IMR-90 (cell line): ENCODE measurements at regions not wholly inside any gene's neighbourhood (a gene's known extent, or its start where the extent isn't known, plus 50 kb on each side); places are given as distances from the start of the nearest gene placed in this dataset.

Experiments
- ATAC-seq: fragments of 200-7000 bp; cut with Tn5 transposase; 2 replicates; pipeline ENCODE4 v1.9.1; 2020; ENCODE audit warnings: low read depth, mild to moderate bottlenecking, moderate library complexity
- BruUV-seq: library from RNA; stranded (reverse); fragments of 400-500 nt; replicated peaks from 2 replicates; lab custom pipeline; 2021; lab: Mats Ljungman, UMichigan
- CTCF ChIA-PET: fragments of 300-600 bp; formaldehyde crosslinking; extraction: SDS; loops from one replicate; lab custom pipeline; 2021; ENCODE audit warnings: antibody characterized with exemption; lab: Yijun Ruan, JAX
- POLR2A ChIA-PET: fragments of 300-600 bp; sonication (Branson Sonifier 250); formaldehyde crosslinking; loops from one replicate; lab custom pipeline; 2022; ENCODE audit warnings: antibody characterized with exemption; ENCODE audit not compliant: unreplicated experiment; lab: Charles Lee
- DNase-seq: peaks from one replicate; pipeline ENCODE4 v3.0.0; 2013
- H2AFZ ChIP-seq: replicated peaks from 2 replicates; pipeline ENCODE3; 2013; ENCODE audit warnings: low read length, mild to moderate bottlenecking; ENCODE audit not compliant: poor library complexity
- H2AK5ac ChIP-seq: 2 replicates; pipeline ENCODE4 v1.6.1; 2013; ENCODE audit warnings: low read depth, low read length, inconsistent platforms
- H2AK9ac ChIP-seq: replicated peaks from 2 replicates; pipeline ENCODE3; 2013; ENCODE audit warnings: mild to moderate bottlenecking, low read depth, low read length, moderate library complexity; ENCODE audit not compliant: poor library complexity
- H2BK120ac ChIP-seq: 2 replicates; pipeline ENCODE4 v1.6.1; 2013; ENCODE audit warnings: low read depth, low read length, inconsistent platforms
- H2BK15ac ChIP-seq: 3 replicates; pipeline ENCODE4 v1.6.1; 2013; ENCODE audit warnings: low read depth, low read length, inconsistent platforms
- H2BK20ac ChIP-seq: 2 replicates; pipeline ENCODE4 v1.6.1; 2013; ENCODE audit warnings: low read depth, mild to moderate bottlenecking, inconsistent platforms, low read length, moderate library complexity
- H2BK5ac ChIP-seq: 2 replicates; pipeline ENCODE4 v1.6.1; 2013; ENCODE audit warnings: mild to moderate bottlenecking, low read depth, low read length, inconsistent platforms; ENCODE audit not compliant: poor library complexity, severe bottlenecking
- H3K14ac ChIP-seq: replicated peaks from 2 replicates; pipeline ENCODE4 v1.6.1; 2013; ENCODE audit warnings: low read depth, low read length, inconsistent platforms
- H3K18ac ChIP-seq: 2 replicates; pipeline ENCODE4 v1.6.1; 2013; ENCODE audit warnings: low read depth, low read length, control low read depth
- H3K23ac ChIP-seq: 2 replicates; pipeline ENCODE4 v1.6.1; 2013; ENCODE audit warnings: low read depth, low read length, inconsistent platforms
- H3K27ac ChIP-seq: 2 replicates; pipeline ENCODE4 v1.5.1; 2013; ENCODE audit warnings: mild to moderate bottlenecking, control low read depth, low read length; ENCODE audit not compliant: insufficient read depth
- H3K27me3 ChIP-seq: 2 replicates; pipeline ENCODE4 v1.6.1; 2013; ENCODE audit warnings: low read length; ENCODE audit not compliant: control insufficient read depth, insufficient read depth
- H3K36me3 ChIP-seq: 2 replicates; pipeline ENCODE4 v1.6.1; 2013; ENCODE audit warnings: low read length, mixed read lengths; ENCODE audit not compliant: control insufficient read depth, insufficient read depth
- H3K4ac ChIP-seq: 2 replicates; pipeline ENCODE4 v1.6.1; 2013; ENCODE audit warnings: low read depth, low read length, inconsistent platforms
- H3K4me1 ChIP-seq: 2 replicates; pipeline ENCODE4 v1.6.1; 2013; ENCODE audit warnings: low read length, mixed read lengths; ENCODE audit not compliant: control insufficient read depth, insufficient read depth
- H3K4me2 ChIP-seq: 2 replicates; pipeline ENCODE4 v1.6.1; 2013; ENCODE audit warnings: low read depth, mild to moderate bottlenecking, control low read depth, low read length, moderate library complexity
- H3K4me3 ChIP-seq: 2 replicates; pipeline ENCODE4 v1.5.1; 2013; ENCODE audit warnings: low read depth, mild to moderate bottlenecking, control low read depth, low read length, moderate library complexity; ENCODE audit not compliant: insufficient read depth
- H3K56ac ChIP-seq: 2 replicates; pipeline ENCODE4 v1.6.1; 2013; ENCODE audit warnings: low read length, inconsistent platforms; ENCODE audit not compliant: insufficient read depth; ENCODE audit errors: extremely low read depth
- H3K79me1 ChIP-seq, 2 experiments: 2 replicates each; pipeline ENCODE4 v1.6.1; 2013; ENCODE audit warnings: low read length in 2 of 2, inconsistent platforms in 1 of 2, low read depth in 1 of 2
- H3K9ac ChIP-seq: 2 replicates; pipeline ENCODE4 v1.6.1; 2013; ENCODE audit warnings: low read depth, low read length, control low read depth
- H3K9me1 ChIP-seq: 2 replicates; pipeline ENCODE4 v1.6.1; 2013; ENCODE audit warnings: low read length, inconsistent platforms; ENCODE audit not compliant: insufficient read depth
- H3K9me3 ChIP-seq: 2 replicates; pipeline ENCODE4 v1.6.1; 2013; ENCODE audit warnings: low read length; ENCODE audit not compliant: control insufficient read depth, insufficient read depth
- H4K20me1 ChIP-seq: 2 replicates; pipeline ENCODE4 v1.6.1; 2013; ENCODE audit warnings: low read length, inconsistent platforms; ENCODE audit not compliant: insufficient read depth
- H4K5ac ChIP-seq: 2 replicates; pipeline ENCODE4 v1.6.1; 2013; ENCODE audit warnings: mild to moderate bottlenecking, low read depth, low read length, control low read depth
- H4K8ac ChIP-seq, 2 experiments: 2 replicates each; pipeline ENCODE4 v1.6.1; 2013; ENCODE audit warnings: low read depth in 2 of 2, low read length in 2 of 2, control low read depth in 1 of 2, inconsistent platforms in 1 of 2
- H4K91ac ChIP-seq: 2 replicates; pipeline ENCODE4 v1.6.1; 2013; ENCODE audit warnings: low read depth, low read length, inconsistent platforms; ENCODE audit not compliant: insufficient read depth
- BHLHE40 ChIP-seq: fragments of 150-350 bp; IDR thresholded peaks from 2 replicates; pipeline ENCODE4 v1.6.1; 2016; ENCODE audit warnings: mild to moderate bottlenecking, low read depth, low read length
- CEBPB ChIP-seq: IDR thresholded peaks from 2 replicates; pipeline ENCODE4 v1.6.1; 2012; ENCODE audit warnings: low read depth, low read length, improper control_type of control experiment
- CHD1 ChIP-seq: IDR thresholded peaks from 2 replicates; pipeline ENCODE4 v1.6.1; 2012; ENCODE audit warnings: low read depth, low read length, improper control_type of control experiment
- CTCF ChIP-seq: conservative IDR thresholded peaks from 2 replicates; pipeline ENCODE4 v1.5.1; 2012; ENCODE audit warnings: mild to moderate bottlenecking, low read depth, low read length, improper control_type of control experiment
- ELK1 ChIP-seq: fragments of 150-350 bp; IDR thresholded peaks from 2 replicates; pipeline ENCODE4 v1.6.1; 2016; ENCODE audit warnings: low read depth, mild to moderate bottlenecking, low read length, moderate library complexity, borderline replicate concordance
- FOS ChIP-seq: fragments of 150-350 bp; IDR thresholded peaks from 2 replicates; pipeline ENCODE4 v1.6.1; 2016; ENCODE audit warnings: low read depth, low read length
- MAFK ChIP-seq: IDR thresholded peaks from 2 replicates; pipeline ENCODE4 v1.6.1; 2012; ENCODE audit warnings: low read depth, low read length, improper control_type of control experiment
- MAZ ChIP-seq: IDR thresholded peaks from 2 replicates; pipeline ENCODE4 v1.6.1; 2012; ENCODE audit warnings: low read depth, mild to moderate bottlenecking, low read length, improper control_type of control experiment, moderate library complexity, borderline replicate concordance
- MXI1 ChIP-seq: IDR thresholded peaks from 2 replicates; pipeline ENCODE4 v1.6.1; 2012; ENCODE audit warnings: low read depth, mild to moderate bottlenecking, low read length, moderate library complexity, borderline replicate concordance
- NFE2L2 ChIP-seq: fragments of 150-350 bp; IDR thresholded peaks from 2 replicates; pipeline ENCODE4 v1.6.1; 2016; ENCODE audit warnings: low read depth, mild to moderate bottlenecking, low read length
- POLR2A ChIP-seq: IDR thresholded peaks from 2 replicates; pipeline ENCODE4 v1.6.1; 2012; ENCODE audit warnings: mild to moderate bottlenecking, low read depth, low read length
- RAD21 ChIP-seq: IDR thresholded peaks from 2 replicates; pipeline ENCODE4 v1.6.1; 2012; ENCODE audit warnings: low read length, improper control_type of control experiment
- RCOR1 ChIP-seq: IDR thresholded peaks from 2 replicates; pipeline ENCODE4 v1.6.1; 2012; ENCODE audit warnings: mild to moderate bottlenecking, low read length, improper control_type of control experiment; ENCODE audit not compliant: insufficient replicate concordance
- RFX5 ChIP-seq: IDR thresholded peaks from 2 replicates; pipeline ENCODE4 v1.8.0; 2012; ENCODE audit warnings: low read depth, mild to moderate bottlenecking, low read length, moderate library complexity
- SMC3 ChIP-seq: fragments of 150-350 bp; IDR thresholded peaks from 2 replicates; pipeline ENCODE4 v1.6.1; 2016; ENCODE audit warnings: low read depth, mild to moderate bottlenecking, antibody characterized with exemption, low read length, moderate library complexity
- USF2 ChIP-seq: fragments of 150-350 bp; IDR thresholded peaks from 2 replicates; pipeline ENCODE4 v1.6.1; 2017; ENCODE audit warnings: mild to moderate bottlenecking, antibody characterized with exemption, low read length, low read depth
- dilution Hi-C: fragments of 300-500 bp; cut with HindIII; formaldehyde crosslinking; loops from one replicate; pipeline ENCODE4 v1.14.3; 2018; ENCODE audit warnings: low sequenced_read_pairs; ENCODE audit not compliant: unreplicated experiment
- in situ Hi-C: fragments of 300-500 bp; cut with MboI; formaldehyde crosslinking; loops from 3 replicates; pipeline ENCODE4 v1.14.3; 2019; ENCODE audit warnings: low sequenced_read_pairs, inconsistent platforms, mixed read lengths
- intact Hi-C: fragments of 100-400 bp; cut with micrococcal nuclease; formaldehyde crosslinking; loops from 2 replicates; pipeline ENCODE4 v1.10.0; 2022

- no peak overlapping the region for H4K8ac ChIP-seq
- no peak overlapping the region for H3K56ac ChIP-seq
- no peak overlapping the region for H2BK15ac ChIP-seq
- H3K14ac ChIP-seq, result no peak overlapping the region
- no peak overlapping the region for H2BK20ac ChIP-seq
- H4K20me1 ChIP-seq, result no peaks in the 10 kb centered on the region
- H3K27ac ChIP-seq, result no peak overlapping the region
- no peak overlapping the region for H2BK5ac ChIP-seq
- H3K9me1 ChIP-seq, result no peaks in the 10 kb centered on the region
- in situ Hi-C loops, result no loop called here
- H3K4me1 ChIP-seq, result no peaks in the 10 kb centered on the region
- no peak overlapping the region for H3K18ac ChIP-seq
- no peak overlapping the region for H2AFZ ChIP-seq
- no peak overlapping the region for H3K23ac ChIP-seq
- no peak overlapping the region for H2BK120ac ChIP-seq
- no peaks in the 10 kb centered on the region for H3K36me3 ChIP-seq
- no peak overlapping the region for H4K91ac ChIP-seq
- no peak overlapping the region for H3K9ac ChIP-seq
- no peak overlapping the region for H3K4me3 ChIP-seq
- no peak overlapping the region for H2AK9ac ChIP-seq
- ATAC-seq, result no peak
- CTCF ChIA-PET, result no interaction called here
- intact Hi-C loops, result no loop called here
- dilution Hi-C loops, result no loop called here
- H4K5ac ChIP-seq, result no peak overlapping the region
- POLR2A ChIA-PET, result no interaction called here
- no peak for DNase-seq
- H3K9me3 ChIP-seq, result peaks cover 6% of the 10 kb centered on the region; the same call in 1 of the 2 replicates
- TF ChIP-seq RFX5 (no peak), MXI1 (no peak), CHD1 (no peak), SMC3 (no peak), RCOR1 (no peak), MAZ (no peak), ELK1 (no peak), USF2 (no peak), MAFK (no peak), CTCF (no peak), FOS (no peak), POLR2A (no peak), BHLHE40 (no peak), RAD21 (no peak), NFE2L2 (no peak), CEBPB (no peak)
- H3K27me3 ChIP-seq, result no peaks in the 10 kb centered on the region
- no peak overlapping the region for H3K4me2 ChIP-seq
- H2AK5ac ChIP-seq, result no peak overlapping the region
- BruUV-seq, result no TSS peak
- H3K4ac ChIP-seq, result no peak overlapping the region
- H3K79me1 ChIP-seq, result no peaks in the 10 kb centered on the region
Measured at GRCh38 chr11:107071129-107071528, 52.9 kb upstream of the GUCY1A2 start.
